Nephron (organoid): ENCODE measurements at regions not wholly inside any gene's neighbourhood (a gene's known extent, or its start where the extent isn't known, plus 50 kb on each side); places are given as distances from the start of the nearest gene placed in this dataset.

Source experiments
- H3K27ac Mint-ChIP-seq, 3 experiments: 2 replicates each; pipeline ENCODE4 v1.8.0; 2020; ENCODE audit warnings: mixed read lengths in 3 of 3, mild to moderate bottlenecking in 2 of 3, moderate library complexity in 1 of 3
- H3K27me3 Mint-ChIP-seq: 2 replicates; pipeline ENCODE4 v1.8.0; 2021; ENCODE audit warnings: low read depth, mild to moderate bottlenecking, moderate library complexity, mixed read lengths
- H3K36me3 Mint-ChIP-seq: 2 replicates; pipeline ENCODE4 v1.8.0; 2020; ENCODE audit warnings: low read depth, mixed read lengths
- H3K4me1 Mint-ChIP-seq: 2 replicates; pipeline ENCODE4 v1.8.0; 2020; ENCODE audit warnings: mixed read lengths
- H3K4me3 Mint-ChIP-seq, 3 experiments: 2 replicates each; pipeline ENCODE4 v1.8.0; 2020; ENCODE audit warnings: mild to moderate bottlenecking in 3 of 3, mixed read lengths in 3 of 3, moderate library complexity in 2 of 3
- H3K9me3 Mint-ChIP-seq: 2 replicates; pipeline ENCODE4 v1.8.0; 2020; ENCODE audit warnings: mixed read lengths
- CTCF ChIP-seq, 3 experiments: fragments of 200-600 bp; sonication (generic); IDR thresholded peaks; one replicate each; pipeline ENCODE4 v1.5.0; 2021; ENCODE audit warnings: antibody characterized with exemption in 3 of 3; ENCODE audit not compliant: unreplicated experiment in 3 of 3

GRCh38 chr18:11533942-11534496 is 75.4 kb upstream of the SLC35G4 start:
- H3K27me3 Mint-ChIP-seq = peaks cover 3% of the 10 kb centered on the region

GRCh38 chr18:11533513-11533890 is 75.9 kb upstream of the SLC35G4 start:
- Mint-ChIP-seq H3K4me3 (no peak overlapping the region), H3K4me1 (no peaks in the 10 kb centered on the region), H3K9me3 (peaks cover 3% of the 10 kb centered on the region), H3K36me3 (no peaks in the 10 kb centered on the region), H3K27me3 (peaks cover 3% of the 10 kb centered on the region), H3K27ac (no peak overlapping the region)
- TF ChIP-seq CTCF (IDR thresholded peaks at IDR 0.05; ENCODE audit: unreplicated experiment in 3 of 3) = no peak

More at GRCh38 chr18:11533942-11534496, 75.4 kb upstream of the SLC35G4 start:
- H3K9me3 Mint-ChIP-seq = peaks cover 3% of the 10 kb centered on the region
- H3K4me3 Mint-ChIP-seq = no peak overlapping the region
- no peaks in the 10 kb centered on the region for H3K36me3 Mint-ChIP-seq
- TF ChIP-seq CTCF (IDR thresholded peaks at IDR 0.05; ENCODE audit: unreplicated experiment in 3 of 3) = no peak
- no peak overlapping the region for H3K27ac Mint-ChIP-seq
- no peaks in the 10 kb centered on the region for H3K4me1 Mint-ChIP-seq

- H3K27ac Mint-ChIP-seq = no peak overlapping the region
- peaks cover 3% of the 10 kb centered on the region for H3K9me3 Mint-ChIP-seq
- peaks cover 3% of the 10 kb centered on the region for H3K27me3 Mint-ChIP-seq
- TF ChIP-seq CTCF (IDR thresholded peaks at IDR 0.05; ENCODE audit: unreplicated experiment in 3 of 3) = no peak
- no peaks in the 10 kb centered on the region for H3K4me1 Mint-ChIP-seq
- H3K4me3 Mint-ChIP-seq = no peak overlapping the region
- H3K36me3 Mint-ChIP-seq = no peaks in the 10 kb centered on the region
These were observed 76.5 kb upstream of the SLC35G4 start for GRCh38 chr18:11532758-11533512.

- TF ChIP-seq CTCF (IDR thresholded peaks at IDR 0.05; ENCODE audit: unreplicated experiment in 3 of 3) = no peak
- no peaks in the 10 kb centered on the region for H3K36me3 Mint-ChIP-seq
- H3K27ac Mint-ChIP-seq = no peak overlapping the region
- H3K4me3 Mint-ChIP-seq = no peak overlapping the region
- peaks cover under 1% of the 10 kb centered on the region for H3K4me1 Mint-ChIP-seq
- no peaks in the 10 kb centered on the region for H3K9me3 Mint-ChIP-seq
- H3K27me3 Mint-ChIP-seq = peaks cover 3% of the 10 kb centered on the region
These were observed 80.3 kb upstream of the SLC35G4 start for GRCh38 chr18:11529081-11529480.

GRCh38 chr18:11526675-11527074 is 82.7 kb upstream of the SLC35G4 start:
- peaks cover 3% of the 10 kb centered on the region for H3K27me3 Mint-ChIP-seq
- no peak overlapping the region for H3K27ac Mint-ChIP-seq
- peaks cover 7% of the 10 kb centered on the region for H3K4me1 Mint-ChIP-seq
- H3K9me3 Mint-ChIP-seq = no peaks in the 10 kb centered on the region
- no peak overlapping the region for H3K4me3 Mint-ChIP-seq
- H3K36me3 Mint-ChIP-seq = no peaks in the 10 kb centered on the region
- no peak for TF ChIP-seq CTCF (IDR thresholded peaks at IDR 0.05; ENCODE audit: unreplicated experiment in 3 of 3)

- Mint-ChIP-seq H3K27ac (no peak overlapping the region), H3K4me3 (no peak overlapping the region), H3K36me3 (no peaks in the 10 kb centered on the region), H3K4me1 (peaks cover 7% of the 10 kb centered on the region), H3K9me3 (no peaks in the 10 kb centered on the region), H3K27me3 (peaks cover 6% of the 10 kb centered on the region)
- no peak for TF ChIP-seq CTCF (IDR thresholded peaks at IDR 0.05; ENCODE audit: unreplicated experiment in 3 of 3)
These were observed 85.6 kb upstream of the SLC35G4 start for GRCh38 chr18:11523804-11524203.
